ENCODE measurements at regions not wholly inside any gene's neighbourhood (a gene's known extent, or its start where the extent isn't known, plus 50 kb on each side); places are given as distances from the start of the nearest gene placed in this dataset.

DNA sequence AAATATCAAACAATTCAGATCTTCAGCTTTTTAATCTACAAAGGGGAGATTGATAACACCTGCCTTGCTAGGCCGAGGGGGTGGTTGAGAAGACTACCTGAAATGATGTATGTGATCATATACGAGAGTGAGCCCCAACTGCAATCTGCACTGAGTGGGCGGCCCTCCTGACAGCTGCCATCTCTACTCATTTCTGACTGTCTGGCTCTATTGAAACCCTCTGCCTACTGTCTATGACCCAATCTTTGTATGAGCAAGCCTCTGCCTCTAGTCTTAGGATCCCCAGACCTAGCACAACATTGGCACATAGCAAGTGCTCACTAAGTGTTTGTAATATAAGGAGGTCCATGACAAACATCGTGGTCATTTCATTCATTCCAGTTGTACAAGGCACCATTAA is 144.4 kb upstream of the NR2F2 start:
- Histone ChIP-seq H3K27ac (peak overlapping the region in 1 of 2 donors; percentile 66), H3K4me1 (peaks cover 0 to 4% of the 10 kb centered on the region in 2 donors), H3K27me3 (no peaks in the 10 kb centered on the region), H3K4me3 (no peak overlapping the region), H3K36me3 (no peaks in the 10 kb centered on the region), H3K9me3 (no peaks in the 10 kb centered on the region)
- TF ChIP-seq, protein P1, sequence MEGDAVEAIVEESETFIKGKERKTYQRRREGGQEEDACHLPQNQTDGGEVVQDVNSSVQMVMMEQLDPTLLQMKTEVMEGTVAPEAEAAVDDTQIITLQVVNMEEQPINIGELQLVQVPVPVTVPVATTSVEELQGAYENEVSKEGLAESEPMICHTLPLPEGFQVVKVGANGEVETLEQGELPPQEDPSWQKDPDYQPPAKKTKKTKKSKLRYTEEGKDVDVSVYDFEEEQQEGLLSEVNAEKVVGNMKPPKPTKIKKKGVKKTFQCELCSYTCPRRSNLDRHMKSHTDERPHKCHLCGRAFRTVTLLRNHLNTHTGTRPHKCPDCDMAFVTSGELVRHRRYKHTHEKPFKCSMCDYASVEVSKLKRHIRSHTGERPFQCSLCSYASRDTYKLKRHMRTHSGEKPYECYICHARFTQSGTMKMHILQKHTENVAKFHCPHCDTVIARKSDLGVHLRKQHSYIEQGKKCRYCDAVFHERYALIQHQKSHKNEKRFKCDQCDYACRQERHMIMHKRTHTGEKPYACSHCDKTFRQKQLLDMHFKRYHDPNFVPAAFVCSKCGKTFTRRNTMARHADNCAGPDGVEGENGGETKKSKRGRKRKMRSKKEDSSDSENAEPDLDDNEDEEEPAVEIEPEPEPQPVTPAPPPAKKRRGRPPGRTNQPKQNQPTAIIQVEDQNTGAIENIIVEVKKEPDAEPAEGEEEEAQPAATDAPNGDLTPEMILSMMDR (IDR thresholded peaks at IDR 0.05): no peak
- no peak for TF ChIP-seq POLR2A (IDR thresholded peaks at IDR 0.05)
- intact Hi-C loops (cut with DNase I; ENCODE audit: low total_unique reads): loop anchor here (10.0 kb wide), 1 partner anchor 139 kb away; no protein-coding TSS in a partner anchor
- DNase-seq: no peak

DNA sequence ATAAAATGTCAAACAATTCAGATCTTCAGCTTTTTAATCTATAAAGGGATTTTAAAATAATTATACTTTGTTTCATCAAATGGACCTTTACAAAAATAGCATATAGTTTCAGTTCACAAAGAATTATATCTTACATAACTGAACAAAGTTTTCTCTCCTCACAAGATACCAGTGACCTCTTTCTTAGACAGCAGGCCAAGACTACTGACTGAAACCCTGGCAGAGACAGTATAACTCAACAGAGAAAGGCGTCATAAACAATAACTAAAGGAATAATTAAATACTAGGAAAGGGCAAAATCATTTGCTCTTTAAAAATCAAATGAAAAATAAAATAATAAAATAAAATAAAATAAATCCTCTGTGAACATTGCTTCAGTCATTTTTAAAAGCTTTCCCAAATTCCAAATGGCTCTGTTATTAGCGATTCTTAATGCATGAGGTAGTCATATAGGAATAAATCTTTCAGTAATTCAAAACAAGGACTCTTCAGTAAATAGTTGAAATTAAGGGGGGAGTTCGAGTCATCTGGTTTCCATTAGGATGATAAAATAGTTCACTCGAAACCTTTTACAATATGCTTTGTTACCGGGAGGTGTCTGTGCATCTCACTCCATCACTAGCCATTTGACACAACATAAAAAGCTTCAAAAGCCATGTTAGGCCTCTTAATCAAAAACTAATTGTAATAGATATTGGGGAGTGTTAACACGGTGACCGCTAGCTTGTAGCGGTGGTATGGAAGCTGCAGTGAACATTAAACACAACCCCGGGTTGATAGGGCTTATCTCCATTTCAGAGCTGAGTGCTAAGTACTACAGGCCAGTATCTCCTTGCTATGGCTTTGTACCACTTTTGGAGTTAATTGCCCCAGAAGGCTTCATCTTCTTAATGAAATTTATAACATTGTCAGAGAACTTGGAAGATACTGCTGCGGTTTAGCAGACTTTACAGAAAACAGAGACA is 142.9 kb upstream of the NR2F2 start:
- no peak for TF ChIP-seq POLR2A (IDR thresholded peaks at IDR 0.05)
- TF ChIP-seq, protein P1 (IDR thresholded peaks at IDR 0.05): no peak
- no peak overlapping the region for H3K4me3 ChIP-seq
- H3K27me3 ChIP-seq: no peaks in the 10 kb centered on the region
- no peaks in the 10 kb centered on the region for H3K36me3 ChIP-seq
- no peaks in the 10 kb centered on the region for H3K9me3 ChIP-seq
- peak overlapping the region; percentile 66 to 72 for H3K27ac ChIP-seq
- no peaks in the 10 kb centered on the region for H3K4me1 ChIP-seq
- intact Hi-C loops (cut with DNase I; ENCODE audit: low total_unique reads): loop anchor here (10.0 kb wide), 1 partner anchor 137 kb away; no protein-coding TSS in a partner anchor
- DNase-seq: peak in 1 of 2 donors; percentile 50

DNA sequence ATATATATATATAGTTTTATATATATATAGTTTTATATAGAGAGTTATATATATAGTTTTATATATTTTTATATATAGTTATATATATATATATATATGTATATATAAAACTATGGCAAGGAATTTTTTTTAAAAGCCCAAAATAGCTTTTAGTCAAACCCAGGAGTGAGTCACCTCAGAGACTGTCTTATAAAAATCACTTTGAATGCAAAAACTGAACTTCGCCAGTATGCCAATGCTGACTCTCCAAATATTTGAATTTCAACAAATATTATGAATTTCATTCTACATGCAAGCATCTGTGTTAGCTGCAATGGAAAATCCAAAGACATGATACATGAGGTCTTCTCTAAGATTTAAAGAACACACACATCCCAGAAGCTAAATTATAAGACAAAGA is 132.8 kb upstream of the NR2F2 start:
- TF ChIP-seq, protein P1 (IDR thresholded peaks at IDR 0.05): no peak
- TF ChIP-seq POLR2A (IDR thresholded peaks at IDR 0.05): no peak
- Histone ChIP-seq H3K27ac (no peak overlapping the region), H3K9me3 (no peaks in the 10 kb centered on the region), H3K4me3 (no peak overlapping the region), H3K4me1 (no peaks in the 10 kb centered on the region), H3K27me3 (no peaks in the 10 kb centered on the region), H3K36me3 (no peaks in the 10 kb centered on the region)
- intact Hi-C loops (cut with DNase I; ENCODE audit: low total_unique reads): no loop called here
- DNase-seq: no peak

DNA sequence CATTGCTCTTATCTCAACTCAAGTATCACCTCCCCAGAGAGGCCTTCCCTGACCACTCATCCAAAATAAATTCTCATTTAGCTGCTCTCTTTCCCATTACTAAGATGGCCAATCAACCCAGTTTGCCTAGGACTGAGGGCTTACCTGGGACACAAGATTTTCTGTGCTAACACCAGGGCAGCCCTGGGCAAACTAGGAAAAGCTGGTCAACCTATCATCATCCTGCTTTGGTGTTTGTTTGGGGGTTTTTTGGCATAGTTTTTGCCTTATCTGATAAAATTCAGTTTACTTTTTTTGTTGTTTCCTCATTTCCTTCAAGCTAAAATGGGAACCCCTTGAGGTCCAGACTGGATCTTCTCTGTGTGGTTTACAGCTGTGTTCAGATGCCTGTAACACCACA is 131.4 kb upstream of the NR2F2 start:
- DNase-seq: no peak
- intact Hi-C loops (cut with DNase I; ENCODE audit: low total_unique reads): no loop called here
- H3K27me3 ChIP-seq: no peaks in the 10 kb centered on the region
- no peaks in the 10 kb centered on the region for H3K9me3 ChIP-seq
- no peak overlapping the region for H3K4me3 ChIP-seq
- no peaks in the 10 kb centered on the region for H3K4me1 ChIP-seq
- no peak for TF ChIP-seq POLR2A (IDR thresholded peaks at IDR 0.05)
- TF ChIP-seq, protein P1 (IDR thresholded peaks at IDR 0.05): no peak
- H3K27ac ChIP-seq: no peak overlapping the region
- H3K36me3 ChIP-seq: no peaks in the 10 kb centered on the region

DNA sequence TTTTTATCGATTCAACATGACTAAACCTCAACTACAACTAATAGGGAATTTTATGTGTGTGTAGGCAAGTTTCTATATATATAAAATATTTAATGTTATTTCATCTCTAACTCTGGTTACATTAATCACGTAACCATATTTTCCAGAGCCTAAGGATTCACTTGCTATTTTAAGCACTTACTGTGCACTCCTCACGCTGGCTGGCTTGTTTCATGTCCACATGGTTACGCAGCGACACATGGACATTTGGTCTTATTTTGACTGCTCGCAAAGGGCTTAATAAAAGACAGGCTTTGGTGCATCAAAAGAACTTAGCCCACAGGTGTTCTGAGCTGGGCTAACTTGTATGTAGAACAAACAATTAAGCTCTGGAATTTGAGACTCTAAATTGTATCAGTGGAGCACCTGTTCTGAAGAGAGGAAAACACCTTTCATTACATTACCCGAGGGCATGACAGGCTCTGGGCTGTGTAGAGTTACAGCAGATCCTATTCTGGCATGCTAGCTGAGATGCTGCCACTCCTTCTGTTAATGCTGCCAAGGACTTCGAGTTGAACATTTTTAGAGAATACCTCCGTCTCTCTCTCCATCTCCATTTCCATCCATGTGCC is 130.0 kb upstream of the NR2F2 start:
- intact Hi-C loops (cut with DNase I; ENCODE audit: low total_unique reads): no loop called here
- no peaks in the 10 kb centered on the region for H3K9me3 ChIP-seq

More for the DNA sequence above, 130.0 kb upstream of the NR2F2 start:
- Histone ChIP-seq H3K27ac (no peak overlapping the region), H3K27me3 (no peaks in the 10 kb centered on the region), H3K4me1 (no peaks in the 10 kb centered on the region), H3K36me3 (no peaks in the 10 kb centered on the region), H3K4me3 (no peak overlapping the region)
- no peak for DNase-seq
- no peak for TF ChIP-seq POLR2A (IDR thresholded peaks at IDR 0.05)
- TF ChIP-seq, protein P1 (IDR thresholded peaks at IDR 0.05): no peak

All from uterus (tissue), 3 donors.